ENCODE measurements at regions not wholly inside any gene's neighbourhood (a gene's known extent, or its start where the extent isn't known, plus 50 kb on each side); places are given as distances from the start of the nearest gene placed in this dataset.

GRCh38 chr9:13648676-13649075 lies 369.2 kb upstream of the MPDZ start:
- H3K4me1 ChIP-seq (ENCODE audit: control insufficient read depth, insufficient read depth, low read length) = no peaks in the 10 kb centered on the region
- H3K27ac ChIP-seq (ENCODE audit: low read depth, low read length) = no peak overlapping the region
- no peaks in the 10 kb centered on the region for H3K36me3 ChIP-seq (ENCODE audit: control insufficient read depth, insufficient read depth, low read length)
- no peak overlapping the region for H3K4me3 ChIP-seq (ENCODE audit: low read depth, low read length)
- no peaks in the 10 kb centered on the region for H3K9me3 ChIP-seq (ENCODE audit: control insufficient read depth, insufficient read depth, low read length)
- H3K9ac ChIP-seq (ENCODE audit: low read depth, low read length) = no peak overlapping the region
- no peaks in the 10 kb centered on the region for H3K27me3 ChIP-seq (ENCODE audit: control insufficient read depth, insufficient read depth, low read length)

GRCh38 chr9:13648068-13648467 lies 368.6 kb upstream of the MPDZ start:
- Histone ChIP-seq H3K27me3 (ENCODE audit: control insufficient read depth, insufficient read depth, low read length) (no peaks in the 10 kb centered on the region), H3K9ac (ENCODE audit: low read depth, low read length) (no peak overlapping the region), H3K9me3 (ENCODE audit: control insufficient read depth, insufficient read depth, low read length) (no peaks in the 10 kb centered on the region), H3K4me3 (ENCODE audit: low read depth, low read length) (no peak overlapping the region), H3K27ac (ENCODE audit: low read depth, low read length) (no peak overlapping the region), H3K4me1 (ENCODE audit: control insufficient read depth, insufficient read depth, low read length) (no peaks in the 10 kb centered on the region), H3K36me3 (ENCODE audit: control insufficient read depth, insufficient read depth, low read length) (no peaks in the 10 kb centered on the region)

GRCh38 chr9:13646500-13647021 lies 367.1 kb upstream of the MPDZ start:
- H3K27me3 ChIP-seq (ENCODE audit: control insufficient read depth, insufficient read depth, low read length) = no peaks in the 10 kb centered on the region
- H3K9ac ChIP-seq (ENCODE audit: low read depth, low read length) = no peak overlapping the region
- H3K9me3 ChIP-seq (ENCODE audit: control insufficient read depth, insufficient read depth, low read length) = no peaks in the 10 kb centered on the region
- no peak overlapping the region for H3K4me3 ChIP-seq (ENCODE audit: low read depth, low read length)
- no peaks in the 10 kb centered on the region for H3K36me3 ChIP-seq (ENCODE audit: control insufficient read depth, insufficient read depth, low read length)
- no peak overlapping the region for H3K27ac ChIP-seq (ENCODE audit: low read depth, low read length)
- no peaks in the 10 kb centered on the region for H3K4me1 ChIP-seq (ENCODE audit: control insufficient read depth, insufficient read depth, low read length)

- Histone ChIP-seq H3K4me1 (ENCODE audit: control insufficient read depth, insufficient read depth, low read length) (no peaks in the 10 kb centered on the region), H3K4me3 (ENCODE audit: low read depth, low read length) (no peak overlapping the region), H3K9me3 (ENCODE audit: control insufficient read depth, insufficient read depth, low read length) (no peaks in the 10 kb centered on the region), H3K9ac (ENCODE audit: low read depth, low read length) (no peak overlapping the region), H3K27ac (ENCODE audit: low read depth, low read length) (no peak overlapping the region), H3K36me3 (ENCODE audit: control insufficient read depth, insufficient read depth, low read length) (no peaks in the 10 kb centered on the region), H3K27me3 (ENCODE audit: control insufficient read depth, insufficient read depth, low read length) (no peaks in the 10 kb centered on the region)
Observed at GRCh38 chr9:13645557-13645956, 366.1 kb upstream of the MPDZ start.

GRCh38 chr9:13644675-13645074 lies 365.2 kb upstream of the MPDZ start:
- H3K27me3 ChIP-seq (ENCODE audit: control insufficient read depth, insufficient read depth, low read length) = no peaks in the 10 kb centered on the region
- H3K4me3 ChIP-seq (ENCODE audit: low read depth, low read length) = no peak overlapping the region
- no peaks in the 10 kb centered on the region for H3K36me3 ChIP-seq (ENCODE audit: control insufficient read depth, insufficient read depth, low read length)
- H3K9ac ChIP-seq (ENCODE audit: low read depth, low read length) = no peak overlapping the region
- no peaks in the 10 kb centered on the region for H3K9me3 ChIP-seq (ENCODE audit: control insufficient read depth, insufficient read depth, low read length)
- no peaks in the 10 kb centered on the region for H3K4me1 ChIP-seq (ENCODE audit: control insufficient read depth, insufficient read depth, low read length)
- no peak overlapping the region for H3K27ac ChIP-seq (ENCODE audit: low read depth, low read length)

- Histone ChIP-seq H3K27ac (ENCODE audit: low read depth, low read length) (no peak overlapping the region), H3K9ac (ENCODE audit: low read depth, low read length) (no peak overlapping the region), H3K36me3 (ENCODE audit: control insufficient read depth, insufficient read depth, low read length) (no peaks in the 10 kb centered on the region), H3K9me3 (ENCODE audit: control insufficient read depth, insufficient read depth, low read length) (no peaks in the 10 kb centered on the region), H3K4me3 (ENCODE audit: low read depth, low read length) (no peak overlapping the region), H3K27me3 (ENCODE audit: control insufficient read depth, insufficient read depth, low read length) (no peaks in the 10 kb centered on the region), H3K4me1 (ENCODE audit: control insufficient read depth, insufficient read depth, low read length) (peaks cover 4% of the 10 kb centered on the region)
Observed at GRCh38 chr9:13642646-13643045, 363.2 kb upstream of the MPDZ start.

GRCh38 chr9:13629067-13629466 lies 349.6 kb upstream of the MPDZ start:
- Histone ChIP-seq H3K4me1 (ENCODE audit: control insufficient read depth, insufficient read depth, low read length) (no peaks in the 10 kb centered on the region), H3K9me3 (ENCODE audit: control insufficient read depth, insufficient read depth, low read length) (no peaks in the 10 kb centered on the region), H3K36me3 (ENCODE audit: control insufficient read depth, insufficient read depth, low read length) (no peaks in the 10 kb centered on the region), H3K9ac (ENCODE audit: low read depth, low read length) (no peak overlapping the region), H3K4me3 (ENCODE audit: low read depth, low read length) (no peak overlapping the region), H3K27ac (ENCODE audit: low read depth, low read length) (no peak overlapping the region), H3K27me3 (ENCODE audit: control insufficient read depth, insufficient read depth, low read length) (no peaks in the 10 kb centered on the region)

GRCh38 chr9:13628526-13628925 lies 349.0 kb upstream of the MPDZ start:
- Histone ChIP-seq H3K27ac (ENCODE audit: low read depth, low read length) (no peak overlapping the region), H3K9me3 (ENCODE audit: control insufficient read depth, insufficient read depth, low read length) (no peaks in the 10 kb centered on the region), H3K9ac (ENCODE audit: low read depth, low read length) (no peak overlapping the region), H3K36me3 (ENCODE audit: control insufficient read depth, insufficient read depth, low read length) (no peaks in the 10 kb centered on the region), H3K4me1 (ENCODE audit: control insufficient read depth, insufficient read depth, low read length) (no peaks in the 10 kb centered on the region), H3K27me3 (ENCODE audit: control insufficient read depth, insufficient read depth, low read length) (no peaks in the 10 kb centered on the region), H3K4me3 (ENCODE audit: low read depth, low read length) (no peak overlapping the region)

GRCh38 chr9:13627502-13627901 lies 348.0 kb upstream of the MPDZ start:
- no peaks in the 10 kb centered on the region for H3K27me3 ChIP-seq (ENCODE audit: control insufficient read depth, insufficient read depth, low read length)
- H3K36me3 ChIP-seq (ENCODE audit: control insufficient read depth, insufficient read depth, low read length) = no peaks in the 10 kb centered on the region

GRCh38 chr9:13627071-13627470 lies 347.6 kb upstream of the MPDZ start:
- Histone ChIP-seq H3K27ac (ENCODE audit: low read depth, low read length) (no peak overlapping the region), H3K4me3 (ENCODE audit: low read depth, low read length) (no peak overlapping the region), H3K9me3 (ENCODE audit: control insufficient read depth, insufficient read depth, low read length) (no peaks in the 10 kb centered on the region), H3K36me3 (ENCODE audit: control insufficient read depth, insufficient read depth, low read length) (no peaks in the 10 kb centered on the region), H3K27me3 (ENCODE audit: control insufficient read depth, insufficient read depth, low read length) (no peaks in the 10 kb centered on the region), H3K9ac (ENCODE audit: low read depth, low read length) (no peak overlapping the region), H3K4me1 (ENCODE audit: control insufficient read depth, insufficient read depth, low read length) (no peaks in the 10 kb centered on the region)

More at GRCh38 chr9:13627502-13627901, 348.0 kb upstream of the MPDZ start:
- Histone ChIP-seq H3K27ac (ENCODE audit: low read depth, low read length) (no peak overlapping the region), H3K9me3 (ENCODE audit: control insufficient read depth, insufficient read depth, low read length) (no peaks in the 10 kb centered on the region), H3K9ac (ENCODE audit: low read depth, low read length) (no peak overlapping the region), H3K4me3 (ENCODE audit: low read depth, low read length) (no peak overlapping the region), H3K4me1 (ENCODE audit: control insufficient read depth, insufficient read depth, low read length) (no peaks in the 10 kb centered on the region)

GRCh38 chr9:13626601-13627000 lies 347.1 kb upstream of the MPDZ start:
- H3K27ac ChIP-seq (ENCODE audit: low read depth, low read length) = no peak overlapping the region
- H3K9ac ChIP-seq (ENCODE audit: low read depth, low read length) = no peak overlapping the region
- no peaks in the 10 kb centered on the region for H3K4me1 ChIP-seq (ENCODE audit: control insufficient read depth, insufficient read depth, low read length)

More at GRCh38 chr9:13626601-13627000, 347.1 kb upstream of the MPDZ start:
- Histone ChIP-seq H3K4me3 (ENCODE audit: low read depth, low read length) (no peak overlapping the region), H3K36me3 (ENCODE audit: control insufficient read depth, insufficient read depth, low read length) (no peaks in the 10 kb centered on the region), H3K9me3 (ENCODE audit: control insufficient read depth, insufficient read depth, low read length) (no peaks in the 10 kb centered on the region), H3K27me3 (ENCODE audit: control insufficient read depth, insufficient read depth, low read length) (no peaks in the 10 kb centered on the region)

Measured in HUES48 (cell line).